ENCODE measurements at regions not wholly inside any gene's neighbourhood (a gene's known extent, or its start where the extent isn't known, plus 50 kb on each side); places are given as distances from the start of the nearest gene placed in this dataset.

GRCh38 chr14:21734457-21735074 lies 60.9 kb upstream of the OR4E1 start:
- TF ChIP-seq, protein P1, sequence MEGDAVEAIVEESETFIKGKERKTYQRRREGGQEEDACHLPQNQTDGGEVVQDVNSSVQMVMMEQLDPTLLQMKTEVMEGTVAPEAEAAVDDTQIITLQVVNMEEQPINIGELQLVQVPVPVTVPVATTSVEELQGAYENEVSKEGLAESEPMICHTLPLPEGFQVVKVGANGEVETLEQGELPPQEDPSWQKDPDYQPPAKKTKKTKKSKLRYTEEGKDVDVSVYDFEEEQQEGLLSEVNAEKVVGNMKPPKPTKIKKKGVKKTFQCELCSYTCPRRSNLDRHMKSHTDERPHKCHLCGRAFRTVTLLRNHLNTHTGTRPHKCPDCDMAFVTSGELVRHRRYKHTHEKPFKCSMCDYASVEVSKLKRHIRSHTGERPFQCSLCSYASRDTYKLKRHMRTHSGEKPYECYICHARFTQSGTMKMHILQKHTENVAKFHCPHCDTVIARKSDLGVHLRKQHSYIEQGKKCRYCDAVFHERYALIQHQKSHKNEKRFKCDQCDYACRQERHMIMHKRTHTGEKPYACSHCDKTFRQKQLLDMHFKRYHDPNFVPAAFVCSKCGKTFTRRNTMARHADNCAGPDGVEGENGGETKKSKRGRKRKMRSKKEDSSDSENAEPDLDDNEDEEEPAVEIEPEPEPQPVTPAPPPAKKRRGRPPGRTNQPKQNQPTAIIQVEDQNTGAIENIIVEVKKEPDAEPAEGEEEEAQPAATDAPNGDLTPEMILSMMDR (IDR thresholded peaks at IDR 0.05), result peak in 2 of 6 experiments; percentile 29 to 44
- no peak for TF ChIP-seq POLR2A (IDR thresholded peaks at IDR 0.05)

Data from adrenal gland (tissue), 5 donors.